ACHN (cell line): ENCODE measurements at regions not wholly inside any gene's neighbourhood (a gene's known extent, or its start where the extent isn't known, plus 50 kb on each side); places are given as distances from the start of the nearest gene placed in this dataset.

ENCODE experiments used
- DNase-seq: peaks from one replicate; pipeline ENCODE4 v3.0.0-alpha.2; 2015
- in situ Hi-C: cut with HindIII; loops from 2 replicates; pipeline ENCODE4 v1.10.0; 2017; ENCODE audit warnings: low sequenced_read_pairs, low pct_ligation_motif_present, low pct_unique_long_range_greater_than_20kb

DNA sequence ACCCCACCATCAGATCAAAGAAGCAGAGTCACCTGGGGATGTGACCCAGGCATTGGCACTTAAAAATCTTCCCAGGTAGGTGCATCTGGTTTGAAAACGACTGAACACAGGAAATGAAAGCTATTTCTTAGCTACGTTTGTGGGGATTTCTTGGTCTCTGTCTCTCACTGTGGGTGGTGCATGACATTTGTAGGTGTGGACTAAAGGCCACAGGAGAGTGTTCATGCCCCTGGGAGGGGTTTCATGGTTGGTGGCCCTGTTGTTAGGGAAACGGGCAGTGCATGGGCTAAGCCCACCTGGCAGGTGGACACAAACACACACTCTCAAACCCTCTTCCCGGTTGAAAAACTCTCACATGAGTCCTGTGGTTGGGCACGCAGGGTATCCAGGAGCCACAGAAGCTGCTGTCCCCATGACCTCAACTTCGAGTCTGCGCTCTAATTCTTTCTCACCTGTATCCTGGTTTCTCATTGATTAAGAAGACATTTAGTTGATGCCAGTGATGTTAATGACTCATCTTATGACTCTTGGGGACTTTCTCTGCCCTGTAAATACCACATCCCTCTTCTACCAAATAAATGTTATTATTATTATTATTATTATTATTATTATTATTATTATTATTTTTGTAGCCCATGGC, 119.4 kb downstream of the MRPS6 start:
- DNase-seq, result no peak
- in situ Hi-C loops, result no loop called here

DNA sequence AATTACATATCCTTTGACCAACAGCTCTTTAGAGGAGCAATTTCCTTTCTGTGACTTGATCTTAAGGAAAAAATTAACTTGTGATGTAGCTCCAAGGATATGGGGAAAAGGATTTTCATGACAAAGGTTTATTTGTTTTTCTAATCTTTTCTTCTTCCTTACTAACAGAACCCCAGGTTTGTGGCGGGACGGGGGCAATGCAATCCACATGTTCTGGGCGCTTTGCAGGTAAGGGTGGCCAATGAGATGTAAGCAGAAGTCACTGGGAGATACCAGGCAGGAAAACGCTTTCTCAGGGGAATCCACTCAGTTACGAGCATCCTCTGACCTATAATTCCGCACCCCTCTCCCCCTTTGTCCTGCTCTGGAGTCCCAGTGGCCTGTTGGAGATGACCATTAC, 122.0 kb downstream of the MRPS6 start:
- in situ Hi-C loops, result no loop called here
- DNase-seq, result no peak

DNA sequence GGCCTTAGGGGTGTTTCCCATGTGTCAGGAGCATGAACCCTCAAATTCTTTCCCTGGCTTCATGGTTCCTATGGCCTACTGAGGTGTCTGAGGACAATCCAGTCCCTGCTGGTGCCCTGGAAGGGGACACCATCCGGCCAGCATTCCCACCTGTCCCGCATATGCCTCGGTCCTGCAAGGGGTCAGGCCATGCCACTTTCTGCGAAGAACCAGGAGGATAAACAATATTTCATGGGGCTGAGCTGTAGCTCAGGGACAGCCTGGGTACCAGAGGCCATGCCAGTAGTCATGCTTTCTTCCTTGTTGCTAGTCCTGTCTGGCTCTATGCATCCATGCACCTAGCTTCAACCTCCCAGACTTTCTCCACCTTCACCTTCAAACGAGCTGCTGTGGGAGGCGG, 123.6 kb downstream of the MRPS6 start:
- in situ Hi-C loops, result no loop called here
- DNase-seq, result no peak

- DNase-seq, result no peak
- in situ Hi-C loops, result no loop called here
These were observed 124.2 kb downstream of the MRPS6 start for GRCh38 chr21:34197561-34197960.

- in situ Hi-C loops, result no loop called here
- DNase-seq, result no peak
These were observed 125.1 kb downstream of the MRPS6 start for GRCh38 chr21:34198231-34199120.

GRCh38 chr21:34199121-34199910, 125.9 kb downstream of the MRPS6 start:
- no peak for DNase-seq
- in situ Hi-C loops, result no loop called here

DNA sequence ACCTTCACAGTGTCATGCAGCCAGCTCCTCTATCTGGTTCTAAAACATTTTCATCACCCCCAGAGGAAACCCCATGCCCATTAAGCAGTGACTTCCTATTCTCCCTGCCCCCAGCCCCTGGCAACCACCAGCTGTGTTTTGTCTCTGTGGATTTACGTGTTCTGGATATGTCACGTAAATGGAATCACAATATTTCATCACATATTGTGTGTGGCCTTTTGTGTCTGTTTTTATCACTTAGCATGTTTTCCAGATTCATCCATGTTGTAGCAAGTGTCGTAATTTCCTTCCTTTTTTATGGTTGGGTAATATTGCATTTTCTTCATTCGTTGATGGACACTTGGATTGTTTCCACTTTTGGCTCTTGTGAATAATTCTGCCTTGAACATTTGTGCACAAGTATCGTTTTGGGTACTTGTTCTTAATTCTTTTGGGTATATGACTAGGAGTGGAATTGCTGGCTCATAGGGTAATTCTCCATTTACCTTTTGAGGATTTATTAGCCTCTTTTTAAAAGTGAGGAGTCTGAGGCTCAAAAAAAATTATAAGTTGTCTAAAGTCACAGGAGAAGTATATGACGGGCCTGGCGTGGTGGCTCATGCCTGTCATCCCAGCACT, 127.0 kb downstream of the MRPS6 start:
- DNase-seq, result no peak

DNA sequence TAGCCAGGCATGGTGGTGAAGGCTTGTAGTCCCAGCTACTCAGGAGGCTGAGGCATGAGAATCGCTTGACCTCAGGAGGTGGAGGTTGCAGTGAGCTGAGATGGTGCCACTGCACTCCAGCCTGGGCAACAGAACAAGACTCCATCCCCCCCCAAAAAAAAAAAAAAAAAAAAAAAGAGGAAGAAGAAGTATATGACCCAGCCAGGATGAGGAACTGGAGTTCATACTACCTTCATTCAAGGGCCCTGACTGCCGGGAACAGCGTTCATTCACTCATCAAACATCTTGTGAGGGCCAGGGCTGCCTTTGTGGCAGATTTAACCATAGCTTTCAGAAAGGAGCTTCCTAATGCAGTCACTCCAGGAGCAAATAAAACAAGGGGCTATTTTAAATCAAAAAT, 127.6 kb downstream of the MRPS6 start:
- DNase-seq, result no peak
- in situ Hi-C loops, result no loop called here

More for the DNA sequence above, 127.0 kb downstream of the MRPS6 start:
- in situ Hi-C loops, result no loop called here

DNA sequence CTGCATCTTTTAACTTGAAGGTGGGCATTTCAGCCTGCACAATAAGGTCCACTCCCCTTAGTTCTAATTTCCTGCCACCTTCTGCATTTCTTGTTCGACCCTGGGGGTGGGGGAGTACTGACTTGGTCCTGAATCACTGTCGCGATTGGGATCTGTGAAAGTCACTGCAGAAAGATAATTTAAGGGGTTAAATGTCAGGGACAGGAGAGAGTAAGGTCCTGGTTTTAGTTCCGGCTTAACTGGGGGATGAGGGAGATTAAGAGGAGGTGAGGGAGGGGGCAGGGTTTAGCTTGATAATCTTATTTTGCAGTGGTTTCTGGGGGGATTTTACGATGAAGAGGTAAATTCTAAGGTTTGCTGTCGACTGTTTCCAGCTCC, 128.1 kb downstream of the MRPS6 start:
- no peak for DNase-seq
- in situ Hi-C loops, result no loop called here

GRCh38 chr21:34202553-34203372, 129.4 kb downstream of the MRPS6 start:
- DNase-seq, result no peak
- in situ Hi-C loops, result no loop called here

DNA sequence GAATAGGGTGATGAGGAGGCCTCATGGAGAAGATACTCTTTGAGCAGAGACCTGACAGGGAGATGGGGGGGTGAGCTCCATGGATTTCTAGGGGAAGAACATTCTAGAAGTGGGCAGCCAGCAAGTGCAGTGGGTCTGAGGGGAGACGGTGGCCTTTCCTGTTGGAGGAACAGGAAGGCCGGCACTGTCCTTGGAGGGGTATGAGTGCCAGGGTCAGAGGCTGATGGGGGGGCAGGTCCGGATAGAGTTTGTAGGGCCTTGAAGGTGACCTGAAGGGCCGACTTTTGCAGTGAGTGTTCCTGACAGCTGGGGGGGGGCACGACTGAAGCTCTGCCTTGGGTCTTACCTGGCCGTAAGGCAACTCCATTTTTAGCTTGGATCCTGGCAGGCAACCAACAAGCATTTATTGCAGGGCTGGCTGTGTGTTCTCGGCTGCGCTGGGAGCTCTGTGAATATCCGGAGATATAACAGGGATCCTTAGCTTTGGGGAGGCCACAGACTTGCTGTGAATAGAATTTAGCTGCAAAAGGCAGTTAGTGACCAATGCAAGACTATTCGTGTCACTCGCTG, 130.6 kb downstream of the MRPS6 start:
- in situ Hi-C loops, result no loop called here
- DNase-seq, result no peak

- no peak for DNase-seq
- in situ Hi-C loops, result no loop called here
These were observed 131.4 kb downstream of the MRPS6 start for GRCh38 chr21:34204481-34205439.

DNA sequence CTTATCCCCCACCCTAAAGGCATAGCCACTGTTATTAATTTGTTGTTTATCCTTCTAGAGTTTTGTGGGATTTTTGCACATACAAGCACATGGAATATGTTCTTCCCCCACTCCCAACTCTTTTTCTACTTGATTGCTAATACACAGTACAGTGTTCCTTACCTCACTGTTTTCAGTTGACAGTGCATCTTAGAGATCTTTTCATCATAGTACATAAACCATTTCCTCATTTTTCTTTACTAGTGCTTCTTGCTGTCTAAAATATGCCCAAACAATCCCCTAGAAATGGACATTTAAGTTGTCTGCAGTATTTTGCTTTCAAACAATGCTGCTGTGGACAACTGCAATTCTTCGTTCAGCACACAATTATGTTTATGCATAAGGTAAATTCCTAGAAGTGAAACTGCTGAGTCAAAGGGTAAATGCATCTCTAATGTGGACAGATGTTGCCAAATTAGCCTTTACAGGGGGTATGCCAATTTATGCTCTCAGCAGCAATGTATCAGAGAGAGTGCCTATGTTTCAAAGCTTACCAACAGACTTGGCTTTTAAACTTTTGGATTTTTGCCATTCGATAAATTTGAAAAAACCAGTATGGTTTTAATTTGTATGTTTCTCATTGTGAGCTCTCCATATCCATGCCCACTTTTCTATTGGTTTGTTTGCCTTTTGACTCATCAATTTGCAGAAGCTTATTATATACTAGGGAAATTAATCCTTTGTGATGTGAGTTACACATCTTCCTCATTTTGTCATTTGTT, 132.6 kb downstream of the MRPS6 start:
- DNase-seq, result no peak
- in situ Hi-C loops, result no loop called here

DNA sequence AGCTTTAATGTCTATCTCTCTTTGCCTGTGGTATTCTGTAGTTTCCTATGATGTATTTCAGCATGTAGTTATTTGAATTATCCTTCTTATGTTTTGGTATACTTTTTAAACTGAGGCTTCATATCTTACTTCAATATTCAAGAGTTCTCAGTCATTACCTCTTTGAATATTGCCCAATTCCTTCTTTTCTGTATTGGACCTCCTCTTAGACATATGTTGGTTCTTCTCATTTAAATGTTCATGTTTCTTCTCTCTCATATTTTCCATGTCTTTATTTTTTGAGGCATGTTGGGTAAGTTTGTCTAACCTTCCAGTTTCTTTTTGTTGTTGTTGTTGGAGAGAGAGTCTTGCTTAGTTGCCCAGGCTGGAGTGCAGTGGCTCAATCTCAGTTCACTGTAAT, 140.6 kb downstream of the MRPS6 start:
- DNase-seq, result no peak
- in situ Hi-C loops, result no loop called here

DNA sequence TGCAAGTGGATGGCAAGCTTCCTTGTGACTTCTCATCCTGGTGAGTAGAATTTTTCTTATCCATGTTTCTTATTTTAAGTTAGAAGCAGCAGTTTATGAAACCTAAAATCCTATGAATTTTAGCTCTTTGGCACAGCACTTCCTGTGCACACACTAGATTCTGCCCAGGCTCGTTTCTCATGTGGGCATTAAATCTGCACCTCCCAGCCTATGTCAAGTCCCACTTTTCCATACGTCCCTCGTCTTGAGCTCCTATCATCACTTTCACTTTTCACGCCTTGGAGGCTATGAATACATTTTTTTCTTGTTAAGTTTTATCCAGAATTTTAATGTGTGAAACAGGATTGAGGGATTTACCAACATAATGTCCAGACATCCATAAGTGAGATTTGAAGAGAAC, 142.1 kb downstream of the MRPS6 start:
- in situ Hi-C loops, result no loop called here
- no peak for DNase-seq
